Stimulated activated naive CD8-positive, alpha-beta T cell treated with anti-CD3 and anti-CD28 coated beads, Interleukin-15, amount 100 ng/mL, for 72 hours (primary cell): ENCODE measurements at regions not wholly inside any gene's neighbourhood (a gene's known extent, or its start where the extent isn't known, plus 50 kb on each side); places are given as distances from the start of the nearest gene placed in this dataset.
"Not testable (repeated sequence)": the region's sequence is repeated elsewhere in the genome, so short reads cannot be mapped to it uniquely, and the experiment has no call there.

Experiments used
- ATAC-seq: fragments of 150-1000 bp; cut with Tn5 transposase; 2 replicates; pipeline ENCODE4 v1.10.0; 2021; ENCODE audit warnings: mild to moderate bottlenecking, moderate library complexity
- DNase-seq, 2 donors: peaks; one replicate each; pipeline ENCODE4 v3.0.0; 2021 to 2022
- H3K27ac Mint-ChIP-seq, 2 donors: one replicate each; pipeline ENCODE4 v1.8.0; 2022; ENCODE audit warnings: mild to moderate bottlenecking in 2 of 2, mixed read lengths in 2 of 2, moderate library complexity in 2 of 2
- H3K27me3 Mint-ChIP-seq: one replicate; pipeline ENCODE4 v1.8.0; 2022; ENCODE audit warnings: mixed read lengths
- H3K4me1 Mint-ChIP-seq: one replicate; pipeline ENCODE4 v1.8.0; 2022; ENCODE audit warnings: mild to moderate bottlenecking, mixed read lengths
- H3K4me3 Mint-ChIP-seq, 2 donors: one replicate each; pipeline ENCODE4 v1.8.0; 2022; ENCODE audit warnings: mild to moderate bottlenecking in 2 of 2, mixed read lengths in 2 of 2, moderate library complexity in 1 of 2
- H3K9me3 Mint-ChIP-seq, 2 donors: one replicate each; pipeline ENCODE4 v1.8.0; 2022; ENCODE audit warnings: mixed read lengths in 2 of 2

DNA sequence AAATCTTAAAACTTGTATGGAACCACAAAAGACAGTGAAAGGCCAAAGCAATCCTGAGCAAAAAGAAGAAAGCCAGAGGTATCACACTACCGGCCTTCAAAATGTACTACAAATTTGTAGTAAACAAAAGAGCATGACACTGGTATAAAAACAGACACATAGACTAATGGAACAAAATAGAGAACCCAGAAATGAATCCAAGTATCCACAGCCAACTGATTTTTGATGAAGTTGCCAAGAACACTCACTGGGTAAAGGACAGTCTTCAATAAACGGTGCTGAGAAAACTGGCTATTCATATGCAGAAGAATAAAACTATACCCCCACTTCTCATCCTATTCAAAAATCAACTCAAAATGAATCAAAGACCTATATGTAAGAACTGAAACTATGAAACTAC lies 390.1 kb downstream of the PRELID2 start:
- Mint-ChIP-seq H3K4me3 (no peak overlapping the region), H3K27me3 (no peaks in the 10 kb centered on the region), H3K9me3 (peaks cover 0 to 22% of the 10 kb centered on the region in 2 donors), H3K4me1 (no peaks in the 10 kb centered on the region), H3K27ac (no peak overlapping the region)
- ATAC-seq: no peak
- DNase-seq: no peak

DNA sequence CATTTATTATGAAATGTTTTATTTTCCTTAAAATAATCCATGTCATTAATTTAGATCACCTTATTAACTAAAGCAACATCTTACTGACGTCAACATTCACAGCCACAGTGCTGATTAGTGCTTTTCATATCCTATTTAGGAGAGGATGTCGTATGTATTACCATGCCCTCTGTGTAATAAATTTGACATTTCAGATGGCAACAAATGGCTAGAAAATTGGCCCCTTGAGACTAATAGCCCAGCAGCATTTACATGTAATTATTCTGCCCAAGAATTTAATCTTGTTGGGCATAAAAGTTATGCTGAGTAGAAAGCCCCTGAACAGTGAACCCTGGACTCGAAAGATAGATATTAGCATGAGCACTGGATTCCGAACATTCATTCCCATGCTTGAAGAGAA lies 391.2 kb downstream of the PRELID2 start:
- ATAC-seq (no peak), DNase-seq (no peak)
- Mint-ChIP-seq H3K27ac (no peak overlapping the region), H3K4me3 (no peak overlapping the region), H3K27me3 (no peaks in the 10 kb centered on the region), H3K4me1 (no peaks in the 10 kb centered on the region), H3K9me3 (peaks cover 0 to 16% of the 10 kb centered on the region in 2 donors)

DNA sequence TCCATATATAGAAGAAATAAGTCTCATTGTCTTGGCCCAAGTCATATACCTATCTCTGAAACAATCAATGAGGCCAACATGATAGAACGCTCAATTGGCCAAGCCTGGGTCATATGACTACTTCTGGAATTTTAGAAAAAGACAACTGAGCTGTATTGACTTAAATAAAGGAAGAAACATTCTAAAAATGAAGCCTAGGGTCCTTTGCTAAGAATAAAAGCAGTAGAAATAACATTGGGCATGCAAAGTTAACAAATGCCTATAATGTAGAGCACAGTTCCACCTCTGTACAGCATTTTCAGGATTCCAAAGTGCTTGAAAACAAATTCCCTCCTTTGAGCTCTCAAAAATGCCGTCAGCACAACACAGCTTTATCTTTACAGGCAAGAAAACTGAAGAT lies 391.8 kb downstream of the PRELID2 start:
- no peak for ATAC-seq
- Mint-ChIP-seq H3K9me3 (peaks cover 0 to 16% of the 10 kb centered on the region in 2 donors), H3K4me1 (no peaks in the 10 kb centered on the region), H3K4me3 (no peak overlapping the region), H3K27me3 (no peaks in the 10 kb centered on the region), H3K27ac (no peak overlapping the region)
- no peak for DNase-seq

DNA sequence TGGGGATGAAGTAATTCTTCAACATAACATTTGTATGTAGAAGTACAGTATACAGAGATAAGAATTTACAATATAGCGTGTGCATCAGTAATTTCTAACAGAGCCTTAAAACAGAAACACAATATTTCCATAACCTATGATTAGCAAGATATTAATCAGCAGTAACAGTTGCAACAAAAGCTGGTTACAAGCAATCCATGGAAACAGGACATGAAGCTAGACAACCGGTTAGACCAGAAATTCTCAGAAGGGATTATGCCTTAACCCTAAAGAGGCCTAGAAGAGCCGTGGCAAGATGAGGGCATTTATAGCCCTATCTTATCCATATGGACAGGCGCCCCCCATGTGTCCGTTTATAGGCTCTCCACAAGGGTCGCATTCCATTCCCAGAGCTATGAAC lies 392.5 kb downstream of the PRELID2 start:
- DNase-seq, H3K27ac Mint-ChIP-seq, H3K27me3 Mint-ChIP-seq, ATAC-seq, H3K4me1 Mint-ChIP-seq, H3K4me3 Mint-ChIP-seq: not testable (repeated sequence)
- peaks cover 0 to 16% of the 10 kb centered on the region in 2 donors for H3K9me3 Mint-ChIP-seq

DNA sequence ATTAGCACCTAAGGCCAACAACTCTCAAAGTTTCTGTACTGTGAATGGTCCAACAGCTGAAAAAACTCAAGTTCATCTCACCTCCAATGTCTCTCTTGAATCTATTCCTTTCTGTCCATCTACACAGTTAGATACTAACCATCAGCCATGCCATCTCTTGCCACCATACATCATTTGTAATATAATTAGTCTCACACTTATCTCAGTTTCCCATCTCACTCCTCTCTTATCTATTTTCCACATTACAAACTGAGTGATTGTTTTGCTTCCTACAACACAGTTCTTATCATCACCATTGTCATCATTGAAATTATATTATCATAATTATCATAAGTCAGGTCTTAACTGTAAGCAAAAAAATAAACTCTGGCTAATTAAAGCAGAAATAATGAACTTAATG lies 393.9 kb downstream of the PRELID2 start:
- no peaks in the 10 kb centered on the region for H3K4me1 Mint-ChIP-seq
- no peak overlapping the region for H3K4me3 Mint-ChIP-seq
- peaks cover 6 to 20% of the 10 kb centered on the region in 2 donors for H3K9me3 Mint-ChIP-seq
- ATAC-seq: no peak
- H3K27me3 Mint-ChIP-seq: no peaks in the 10 kb centered on the region
- no peak for DNase-seq
- no peak overlapping the region for H3K27ac Mint-ChIP-seq

DNA sequence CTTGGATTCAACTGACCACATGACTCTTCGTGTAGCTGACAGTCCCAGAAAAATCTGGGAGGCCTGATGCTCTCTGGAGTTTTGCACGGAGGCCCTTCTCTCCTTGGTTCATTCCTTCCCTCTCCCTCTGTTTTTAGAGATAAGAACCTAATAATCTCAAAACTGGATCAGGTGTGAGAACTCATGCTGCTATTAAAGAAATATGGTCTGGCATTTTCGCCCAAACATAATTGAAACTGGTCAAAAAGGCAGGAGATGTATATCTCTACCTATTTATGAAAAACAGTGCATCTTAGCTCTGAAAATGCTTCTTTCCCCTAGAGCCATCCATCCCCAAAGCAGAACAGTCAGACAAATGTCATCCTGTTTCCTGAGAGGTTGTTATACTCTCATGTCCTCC lies 397.5 kb downstream of the PRELID2 start:
- no peak for DNase-seq
- Mint-ChIP-seq H3K27me3 (no peaks in the 10 kb centered on the region), H3K4me3 (no peak overlapping the region), H3K9me3 (peaks cover 6 to 7% of the 10 kb centered on the region in 2 donors), H3K4me1 (no peaks in the 10 kb centered on the region), H3K27ac (no peak overlapping the region)
- ATAC-seq: no peak

DNA sequence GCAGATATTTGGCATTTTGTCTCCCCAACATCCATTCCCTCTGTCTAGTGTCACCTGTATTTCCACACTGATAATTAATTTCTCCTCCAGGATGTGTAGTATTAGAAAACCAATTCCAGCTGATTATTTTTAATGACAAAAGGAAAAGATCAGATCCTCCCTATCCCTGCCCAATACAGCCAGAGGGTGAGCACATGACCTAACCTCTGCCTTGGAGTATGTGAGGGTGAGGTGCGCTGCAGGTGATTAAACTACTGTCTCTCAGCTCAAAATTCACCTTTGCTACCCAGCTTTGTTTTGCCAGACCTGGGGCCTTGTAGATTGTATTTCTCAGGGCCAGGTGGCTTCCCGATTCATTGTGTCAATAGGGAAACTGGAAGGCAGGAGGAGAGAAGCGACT lies 402.1 kb downstream of the PRELID2 start:
- Mint-ChIP-seq H3K4me3 (no peak overlapping the region), H3K27me3 (no peaks in the 10 kb centered on the region), H3K4me1 (no peaks in the 10 kb centered on the region), H3K9me3 (peaks cover 20 to 25% of the 10 kb centered on the region in 2 donors), H3K27ac (no peak overlapping the region)
- DNase-seq: no peak
- ATAC-seq: no peak

DNA sequence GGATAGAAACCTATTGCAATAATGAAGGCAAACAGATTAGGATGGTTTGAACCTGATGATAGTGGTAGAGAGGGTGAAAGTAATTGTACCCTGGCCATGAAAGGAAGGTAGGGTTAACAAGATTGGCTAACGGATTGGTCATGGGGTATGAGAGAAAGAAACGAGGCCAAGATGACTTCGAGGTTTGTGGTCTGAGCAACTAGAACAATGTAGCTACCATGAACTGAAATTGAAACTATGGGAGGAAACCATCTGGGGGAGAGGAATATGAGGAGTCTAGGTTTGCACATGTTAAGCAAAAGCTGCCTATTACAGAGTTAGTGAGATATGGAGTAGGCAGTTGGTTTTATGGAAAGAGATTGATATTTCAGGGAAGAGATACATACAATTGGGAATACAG lies 406.0 kb downstream of the PRELID2 start:
- no peak overlapping the region for H3K4me3 Mint-ChIP-seq
- DNase-seq (no peak), ATAC-seq (no peak)
- H3K27ac Mint-ChIP-seq: no peak overlapping the region
- peaks cover 21 to 26% of the 10 kb centered on the region in 2 donors for H3K9me3 Mint-ChIP-seq
- no peaks in the 10 kb centered on the region for H3K4me1 Mint-ChIP-seq
- no peaks in the 10 kb centered on the region for H3K27me3 Mint-ChIP-seq

DNA sequence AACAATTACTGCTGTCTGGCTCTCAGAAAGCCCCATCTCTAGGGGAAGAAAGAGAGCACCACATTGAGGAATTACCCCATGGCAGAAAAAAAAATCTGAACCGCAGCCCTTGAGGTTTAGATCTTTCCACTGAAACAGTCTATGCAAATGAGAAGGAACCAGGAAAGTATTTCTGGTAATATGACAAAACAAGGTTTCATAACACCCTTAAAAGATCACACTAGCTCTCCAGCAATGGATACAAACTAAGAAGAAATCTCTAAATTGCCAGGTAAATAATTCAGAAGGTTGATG lies 427.1 kb downstream of the PRELID2 start:
- no peaks in the 10 kb centered on the region for H3K4me1 Mint-ChIP-seq

DNA sequence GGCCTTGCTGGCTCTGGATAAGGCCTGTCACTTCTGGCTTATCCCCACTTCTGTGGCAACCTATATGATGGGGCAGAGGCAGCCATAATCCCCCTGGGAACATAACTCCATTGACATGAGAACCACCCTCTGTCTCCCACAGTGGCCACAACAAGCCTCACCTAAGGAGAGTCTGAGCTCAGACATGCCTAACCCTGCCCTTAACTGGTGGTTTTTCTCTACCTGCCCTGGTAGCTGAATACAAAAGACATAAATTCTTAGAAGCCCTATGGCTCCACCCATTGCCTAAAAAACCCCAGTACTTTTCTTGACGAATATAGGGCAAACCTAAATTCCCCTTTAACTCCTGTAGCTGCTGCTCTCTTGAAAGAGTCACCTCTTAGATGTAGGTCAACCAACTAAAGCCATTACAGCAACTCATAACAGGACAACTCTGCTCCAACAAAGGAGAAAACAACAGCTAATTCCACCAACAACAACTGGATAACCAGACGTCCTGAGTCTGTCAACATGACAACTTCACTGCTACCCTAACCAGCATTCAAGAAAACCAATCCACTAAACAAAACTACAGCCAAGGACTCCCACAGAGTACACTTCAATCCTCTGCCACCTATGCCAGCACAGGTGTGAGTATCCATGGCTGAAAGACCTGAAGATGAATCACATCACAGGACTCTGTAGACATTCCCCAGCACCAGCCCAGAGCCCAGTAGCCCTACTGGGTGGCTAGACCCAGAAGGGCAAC lies 427.7 kb downstream of the PRELID2 start:
- Mint-ChIP-seq H3K4me3 (no peak overlapping the region), H3K4me1 (no peaks in the 10 kb centered on the region), H3K27me3 (no peaks in the 10 kb centered on the region), H3K27ac (no peak overlapping the region), H3K9me3 (peaks cover 34 to 37% of the 10 kb centered on the region in 2 donors)
- ATAC-seq (no peak), DNase-seq (no peak)

More for the DNA sequence above, 427.1 kb downstream of the PRELID2 start:
- no peak for ATAC-seq
- no peak for DNase-seq
- Mint-ChIP-seq H3K4me3 (no peak overlapping the region), H3K9me3 (peaks cover 36 to 40% of the 10 kb centered on the region in 2 donors), H3K27ac (no peak overlapping the region), H3K27me3 (no peaks in the 10 kb centered on the region)

DNA sequence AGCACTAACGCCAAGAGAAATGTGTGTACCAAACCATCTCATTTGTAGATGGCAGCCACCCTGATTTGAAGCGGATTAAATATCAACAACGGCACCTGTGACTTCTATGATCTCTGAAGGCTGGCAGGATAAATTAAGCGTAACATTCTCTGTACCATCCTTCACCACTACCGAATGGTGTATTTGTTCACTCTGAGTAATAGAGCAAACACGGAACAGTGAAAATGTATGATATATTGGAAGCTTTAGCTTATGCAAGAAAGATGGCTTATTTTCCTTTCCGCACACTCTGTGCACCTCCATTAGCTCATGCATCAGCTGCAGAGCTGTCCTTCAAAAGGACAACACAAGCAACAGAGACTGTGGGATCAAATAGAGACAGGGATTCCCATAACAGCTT lies 431.1 kb downstream of the PRELID2 start:
- no peaks in the 10 kb centered on the region for H3K27me3 Mint-ChIP-seq
- no peak for DNase-seq
- no peak for ATAC-seq
- peaks cover 28 to 30% of the 10 kb centered on the region in 2 donors for H3K9me3 Mint-ChIP-seq
- H3K27ac Mint-ChIP-seq: no peak overlapping the region
- H3K4me3 Mint-ChIP-seq: no peak overlapping the region
- no peaks in the 10 kb centered on the region for H3K4me1 Mint-ChIP-seq

DNA sequence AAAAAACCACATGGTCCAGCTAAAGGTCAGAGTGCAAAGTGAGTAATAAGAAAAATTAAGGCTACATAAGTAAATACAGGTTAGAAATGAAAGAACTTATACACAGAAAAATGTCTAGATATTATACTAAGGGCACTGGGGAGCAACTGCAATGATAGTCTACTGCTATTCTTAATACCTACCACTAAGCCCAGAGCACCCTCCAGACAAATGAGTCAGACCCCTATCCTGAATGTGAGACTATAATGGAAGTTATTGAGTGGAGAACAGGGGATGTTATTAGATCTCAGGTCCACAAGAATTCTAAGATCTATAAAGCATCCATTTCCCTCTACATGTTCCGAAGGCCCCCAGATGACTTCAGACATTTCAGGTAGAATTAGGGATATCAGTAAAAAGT lies 438.3 kb downstream of the PRELID2 start:
- H3K27me3 Mint-ChIP-seq: no peaks in the 10 kb centered on the region
- no peaks in the 10 kb centered on the region for H3K4me1 Mint-ChIP-seq
- H3K27ac Mint-ChIP-seq: no peak overlapping the region
- DNase-seq (no peak), ATAC-seq (no peak)
- H3K9me3 Mint-ChIP-seq: peaks cover 16 to 20% of the 10 kb centered on the region in 2 donors
- no peak overlapping the region for H3K4me3 Mint-ChIP-seq

DNA sequence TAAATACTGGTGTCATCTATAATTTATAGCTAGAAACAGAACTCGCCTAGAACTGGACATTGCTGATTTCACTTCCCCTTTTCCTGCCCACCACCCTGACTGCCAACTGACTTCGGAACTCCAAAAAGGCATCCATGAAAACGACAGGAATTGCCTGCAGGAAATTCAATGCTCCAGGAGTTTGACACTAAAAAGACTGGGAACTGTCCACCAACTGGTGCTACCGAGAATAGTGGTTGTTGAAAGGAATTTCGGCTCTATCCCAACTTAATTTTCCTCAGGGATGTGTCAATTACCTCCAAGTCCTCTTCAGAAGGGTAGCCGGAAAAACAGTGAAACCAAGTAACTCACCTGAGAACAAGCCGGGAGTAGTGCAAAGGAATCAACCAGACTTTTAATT lies 440.0 kb downstream of the PRELID2 start:
- ATAC-seq, H3K4me3 Mint-ChIP-seq, H3K27ac Mint-ChIP-seq, H3K27me3 Mint-ChIP-seq, DNase-seq, H3K4me1 Mint-ChIP-seq: not testable (repeated sequence)
- H3K9me3 Mint-ChIP-seq: peaks cover 23% of the 10 kb centered on the region in 2 donors

DNA sequence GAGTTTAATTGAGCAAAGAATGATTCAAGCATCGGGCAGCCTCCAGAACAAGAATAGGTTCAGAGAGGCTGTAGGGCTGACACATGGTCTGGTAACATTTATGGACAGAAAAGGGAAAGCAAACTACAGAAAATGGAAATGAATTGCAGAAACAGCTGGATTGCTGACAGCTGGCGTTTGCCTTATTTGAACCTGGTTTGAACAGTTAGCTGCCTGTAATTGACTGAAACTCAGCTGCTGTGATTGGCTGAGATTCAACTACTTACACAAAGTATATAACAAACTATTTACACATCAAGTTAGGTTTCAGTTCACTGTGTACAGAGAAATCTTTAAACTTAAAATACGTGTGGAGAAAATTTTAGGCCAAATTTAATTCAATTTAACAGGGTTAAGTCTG lies 441.7 kb downstream of the PRELID2 start:
- Mint-ChIP-seq H3K4me1 (no peaks in the 10 kb centered on the region), H3K9me3 (peaks cover 24 to 25% of the 10 kb centered on the region in 2 donors), H3K27me3 (no peaks in the 10 kb centered on the region), H3K27ac (no peak overlapping the region), H3K4me3 (no peak overlapping the region)
- DNase-seq (no peak), ATAC-seq (no peak)

DNA sequence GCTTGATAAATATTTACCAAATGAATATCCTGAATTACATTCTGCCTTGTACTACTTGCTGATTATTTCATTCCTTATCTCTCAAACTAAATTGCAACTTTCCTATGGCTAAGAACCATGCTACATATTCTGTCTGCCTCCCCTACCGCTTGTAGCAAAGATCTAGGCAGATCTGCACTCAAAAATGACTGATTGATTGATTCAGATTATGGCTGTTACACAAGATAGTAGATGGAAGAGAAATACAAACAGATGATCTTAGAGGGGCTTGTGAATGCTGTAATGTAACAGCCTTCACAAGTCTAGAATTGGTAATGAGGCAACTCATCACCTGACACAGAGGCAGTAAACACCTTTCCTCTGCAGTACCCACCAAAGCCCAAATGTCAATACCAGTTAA lies 446.1 kb downstream of the PRELID2 start:
- DNase-seq (no peak), ATAC-seq (no peak)
- no peaks in the 10 kb centered on the region for H3K27me3 Mint-ChIP-seq
- H3K4me3 Mint-ChIP-seq: no peak overlapping the region
- H3K27ac Mint-ChIP-seq: no peak overlapping the region
- H3K9me3 Mint-ChIP-seq: peaks cover 19 to 20% of the 10 kb centered on the region in 2 donors
- H3K4me1 Mint-ChIP-seq: no peaks in the 10 kb centered on the region

DNA sequence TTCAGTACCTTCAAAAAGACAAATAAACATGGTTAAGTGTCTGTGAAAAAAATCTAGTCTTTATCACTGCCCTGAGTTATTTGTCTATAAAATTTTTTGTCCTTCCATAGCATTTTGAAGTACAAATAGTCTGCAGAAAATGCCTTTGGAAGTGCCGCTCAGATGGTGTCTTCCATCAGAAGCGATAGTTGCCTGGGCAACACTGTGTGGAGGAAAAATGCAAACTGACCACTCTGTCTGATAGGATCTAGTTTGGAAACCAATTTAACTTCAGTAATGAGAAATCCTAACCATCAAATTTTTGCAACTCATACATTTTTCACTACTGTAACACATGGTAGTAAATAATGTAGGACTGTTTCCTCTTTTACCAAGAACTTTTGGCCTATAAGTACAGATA lies 449.9 kb downstream of the PRELID2 start:
- H3K9me3 Mint-ChIP-seq: peaks cover 7 to 16% of the 10 kb centered on the region in 2 donors
- H3K4me3 Mint-ChIP-seq: no peak overlapping the region

DNA sequence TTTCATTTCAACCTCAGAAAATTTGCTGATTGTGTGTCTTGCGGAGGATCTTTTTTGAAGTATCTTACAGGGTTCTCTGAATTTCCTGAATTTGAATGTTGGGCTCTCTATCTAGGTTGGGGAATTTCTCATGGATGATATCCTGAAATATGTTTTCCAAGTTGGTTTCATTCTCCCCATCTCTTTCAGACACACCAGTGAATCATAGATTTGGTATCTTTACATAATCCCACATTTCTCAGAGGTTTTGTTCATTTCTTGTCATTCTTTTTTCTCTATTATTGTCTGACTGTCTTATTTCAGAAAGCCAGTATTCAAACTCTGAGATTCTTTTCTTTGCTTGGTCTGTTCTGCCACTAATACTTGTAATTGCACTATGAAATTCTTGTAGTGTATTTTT lies 456.9 kb downstream of the PRELID2 start:
- Mint-ChIP-seq H3K4me3 (no peak overlapping the region), H3K4me1 (no peaks in the 10 kb centered on the region), H3K27ac (no peak overlapping the region), H3K27me3 (no peaks in the 10 kb centered on the region), H3K9me3 (peaks cover 27 to 58% of the 10 kb centered on the region in 2 donors)
- ATAC-seq (no peak), DNase-seq (no peak)

More for the DNA sequence above, 449.9 kb downstream of the PRELID2 start:
- DNase-seq: no peak
- no peak for ATAC-seq
- no peak overlapping the region for H3K27ac Mint-ChIP-seq
- no peaks in the 10 kb centered on the region for H3K4me1 Mint-ChIP-seq
- H3K27me3 Mint-ChIP-seq: no peaks in the 10 kb centered on the region
